PC-9 (cell line): ENCODE measurements at regions not wholly inside any gene's neighbourhood (a gene's known extent, or its start where the extent isn't known, plus 50 kb on each side); places are given as distances from the start of the nearest gene placed in this dataset.

ENCODE experiments used
- CTCF ChIP-seq: fragments of 200-600 bp; sonication (generic); conservative IDR thresholded peaks from 2 replicates; pipeline ENCODE4 v1.6.1; 2017; ENCODE audit warnings: mixed run types, antibody characterized with exemption, mild to moderate bottlenecking, moderate library complexity
- EZH2 ChIP-seq: fragments of 200-600 bp; sonication (generic); IDR thresholded peaks from 2 replicates; pipeline ENCODE4 v1.8.0; 2017; ENCODE audit warnings: antibody characterized with exemption, low read depth

GRCh38 chr5:173729079-173729765 is 112.8 kb upstream of the BOD1 start:
- TF ChIP-seq CTCF (no peak), EZH2 (no peak)
